Ecto neural progenitor cell (in vitro differentiated cells): ENCODE measurements at regions not wholly inside any gene's neighbourhood (a gene's known extent, or its start where the extent isn't known, plus 50 kb on each side); places are given as distances from the start of the nearest gene placed in this dataset.
"Not testable (repeated sequence)": the region's sequence is repeated elsewhere in the genome, so short reads cannot be mapped to it uniquely, and the experiment has no call there.

ENCODE experiments used
- DNase-seq: peaks from one replicate; pipeline ENCODE4 v3.0.0-alpha.2; 2018; ENCODE audit warnings: low spot score

GRCh38 chr1:101550581-101550980 is 313.8 kb downstream of the S1PR1 start:
- DNase-seq: no peak

DNA sequence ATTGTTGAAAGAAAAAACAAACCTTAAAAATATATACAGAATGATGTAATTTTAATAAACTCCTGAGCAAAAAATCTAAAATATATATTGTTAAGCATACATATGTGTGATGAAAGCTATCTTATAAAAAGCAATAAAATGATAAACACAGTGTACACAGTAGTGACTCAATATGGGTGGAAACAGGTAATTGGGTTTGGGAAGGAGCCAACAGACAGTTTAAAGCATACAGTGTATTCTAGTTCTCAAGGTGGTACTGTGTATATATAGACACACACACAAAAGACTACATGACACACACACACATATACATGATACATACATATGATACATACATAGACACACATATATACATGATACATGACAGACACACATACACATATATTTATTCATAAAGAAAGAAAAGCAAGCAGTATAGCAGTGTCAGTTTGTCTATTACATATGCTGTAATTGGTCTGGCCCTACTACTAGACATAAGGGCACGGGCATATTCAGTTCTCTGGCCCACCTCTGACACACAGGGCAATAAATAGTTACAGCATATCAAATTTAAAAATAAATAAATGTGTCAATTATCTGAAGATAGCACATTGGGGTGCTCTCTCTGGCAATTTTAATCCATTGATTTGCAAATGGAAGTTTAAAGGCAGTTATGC is 330.2 kb downstream of the S1PR1 start:
- DNase-seq: no peak

DNA sequence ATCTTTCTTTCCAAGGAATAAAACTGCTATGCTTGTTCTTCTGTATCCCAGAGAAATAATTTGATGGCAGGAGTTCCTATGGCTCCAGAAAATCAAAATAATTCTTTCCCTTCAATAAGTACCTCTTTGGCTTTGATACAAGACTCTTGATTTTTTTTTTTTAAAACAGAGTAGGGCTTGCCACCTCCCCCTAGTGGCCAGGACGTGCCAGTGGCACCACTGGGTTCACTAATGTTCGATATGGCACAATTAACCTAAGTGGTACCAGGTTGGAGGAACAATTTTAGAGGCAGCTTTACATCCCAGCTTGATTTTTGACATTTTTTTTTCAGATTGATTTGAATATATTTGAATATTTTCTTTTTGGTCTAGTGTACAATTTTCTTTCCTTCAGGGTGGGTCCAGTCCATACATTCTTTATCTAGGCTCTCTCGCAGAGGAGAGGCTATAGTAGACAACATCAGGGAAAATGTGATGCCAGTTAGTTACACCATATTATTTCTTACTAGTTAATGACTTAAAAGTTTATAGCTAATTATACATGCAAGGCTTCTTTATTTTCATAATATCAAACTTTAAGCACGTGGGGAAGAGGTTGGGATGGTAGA is 330.9 kb downstream of the S1PR1 start:
- DNase-seq: peak; percentile 46

- DNase-seq: no peak
Measured at GRCh38 chr1:101587741-101588140, 350.9 kb downstream of the S1PR1 start.

- DNase-seq: no peak
Measured at GRCh38 chr1:101588677-101589076, 351.9 kb downstream of the S1PR1 start.

DNA sequence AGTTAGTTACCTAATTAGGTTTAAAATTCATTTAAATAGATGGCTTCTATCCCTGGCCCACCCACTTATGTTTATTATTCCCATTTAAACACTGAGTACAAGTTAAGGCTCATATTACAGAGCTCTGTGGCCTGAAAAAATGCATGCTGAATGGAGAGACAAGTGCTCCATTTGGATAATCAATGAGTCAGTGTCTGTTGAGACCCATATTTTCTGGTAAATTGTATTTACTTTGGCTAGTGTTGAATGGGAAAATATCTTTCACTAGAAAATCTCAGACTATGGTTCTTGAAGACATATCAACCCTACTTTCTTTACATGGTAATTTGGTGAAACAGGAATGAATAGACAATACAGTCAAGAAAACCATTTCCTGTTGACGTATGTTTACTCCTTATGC is 356.0 kb downstream of the S1PR1 start:
- no peak for DNase-seq

DNA sequence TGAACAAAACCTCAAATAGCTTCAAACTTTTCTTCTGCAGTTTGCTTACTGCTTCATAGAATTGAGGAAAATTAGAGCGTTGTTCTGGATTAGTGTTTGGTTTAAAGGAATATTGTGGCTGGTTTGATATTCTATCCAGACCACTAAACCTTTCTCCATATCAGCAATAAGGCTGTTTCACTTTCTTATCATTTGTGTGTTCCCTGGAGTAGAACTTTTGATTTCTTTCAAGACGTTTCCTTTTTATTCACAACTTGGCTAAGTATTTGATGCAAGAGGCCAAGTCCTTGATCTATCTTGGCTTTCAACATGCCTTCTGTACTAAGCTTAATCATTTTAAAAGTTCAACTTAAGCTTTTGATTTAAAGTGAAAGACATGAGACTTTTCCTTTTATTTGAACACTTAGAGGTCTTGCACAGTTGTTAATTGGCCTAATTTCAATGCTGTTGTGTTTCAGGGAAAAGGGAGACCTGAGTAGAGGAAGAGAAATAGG is 359.1 kb downstream of the S1PR1 start:
- DNase-seq: no peak

- DNase-seq: not testable (repeated sequence)
Measured at GRCh38 chr1:101600615-101601014, 363.8 kb downstream of the S1PR1 start.

DNA sequence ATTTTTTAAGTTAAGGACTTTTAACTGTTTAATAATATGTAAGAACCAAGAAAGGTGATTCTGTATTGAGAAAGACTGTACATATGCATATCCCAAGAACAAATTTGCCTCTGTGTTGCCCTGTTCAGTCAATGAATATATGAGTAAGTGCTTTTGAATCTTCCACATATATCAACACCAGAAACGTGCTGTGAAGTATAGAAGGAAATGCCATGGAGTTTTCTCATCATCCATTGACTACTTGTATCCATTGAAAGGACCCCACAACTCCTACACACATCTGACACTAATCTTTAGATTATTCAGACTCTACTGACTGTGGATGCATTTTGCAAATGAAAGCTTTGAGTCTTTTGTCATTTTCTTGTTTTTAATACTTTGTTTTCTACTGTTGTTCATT is 366.9 kb downstream of the S1PR1 start:
- DNase-seq: no peak

DNA sequence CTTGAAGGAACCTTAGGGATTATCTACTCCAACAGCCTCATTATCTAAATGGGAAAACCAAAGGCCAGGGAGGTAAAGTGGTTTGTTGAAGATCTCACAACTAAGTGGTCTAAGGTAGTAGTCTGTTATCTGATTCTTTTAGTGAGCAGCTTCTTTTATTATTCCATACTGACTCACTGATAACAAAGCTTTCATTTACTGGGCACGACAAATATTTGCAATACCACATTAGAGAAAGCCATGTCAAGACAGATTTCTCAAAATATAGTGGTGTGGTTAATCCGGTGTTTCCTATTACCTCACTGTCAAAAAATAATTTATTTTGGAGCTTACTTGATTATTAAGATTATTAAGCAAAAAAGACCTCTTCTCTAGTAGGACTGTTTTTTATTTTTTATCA is 369.1 kb downstream of the S1PR1 start:
- DNase-seq: no peak

DNA sequence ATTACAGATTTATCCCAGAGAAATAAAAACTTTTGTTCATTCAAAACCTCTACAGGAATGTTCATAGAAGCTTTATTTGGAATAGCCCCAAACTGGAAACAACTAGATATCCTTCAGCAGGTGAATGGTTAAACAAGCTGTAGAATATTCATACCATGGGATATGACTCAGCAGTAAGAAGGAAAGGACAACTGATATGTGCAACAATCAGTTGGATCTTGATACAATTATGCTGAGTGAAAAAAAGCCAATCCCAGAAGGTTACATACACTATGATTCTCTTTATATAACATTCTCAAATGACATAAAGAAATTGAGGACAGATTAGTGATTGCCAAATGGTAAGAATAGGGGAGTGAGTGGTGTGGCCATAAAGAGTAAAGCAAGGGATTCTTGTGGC is 376.7 kb downstream of the S1PR1 start:
- DNase-seq: no peak

GRCh38 chr1:101618900-101619299 is 377.8 kb downstream of the OLFM3 start:
- DNase-seq: no peak

- no peak for DNase-seq
Measured at GRCh38 chr1:101632548-101633272, 364.0 kb downstream of the OLFM3 start.

DNA sequence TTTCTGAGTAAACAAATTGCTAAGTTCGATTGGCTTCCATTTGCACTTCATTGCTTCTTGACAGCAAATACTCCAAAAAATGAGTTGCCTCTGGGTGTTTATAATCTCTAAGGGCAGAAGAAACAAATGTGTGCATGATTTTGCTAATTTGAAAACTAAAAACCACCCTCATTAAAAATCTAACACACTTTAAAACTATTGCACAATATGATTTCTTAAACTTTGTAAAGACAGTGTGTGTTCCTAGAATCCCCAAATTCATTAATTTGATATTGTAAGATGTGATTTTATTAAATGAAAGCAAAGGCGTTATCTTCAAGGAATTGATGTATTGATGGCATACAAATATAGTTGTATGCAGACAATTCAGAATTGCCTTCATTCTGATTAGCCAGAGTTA is 350.9 kb downstream of the OLFM3 start:
- no peak for DNase-seq

DNA sequence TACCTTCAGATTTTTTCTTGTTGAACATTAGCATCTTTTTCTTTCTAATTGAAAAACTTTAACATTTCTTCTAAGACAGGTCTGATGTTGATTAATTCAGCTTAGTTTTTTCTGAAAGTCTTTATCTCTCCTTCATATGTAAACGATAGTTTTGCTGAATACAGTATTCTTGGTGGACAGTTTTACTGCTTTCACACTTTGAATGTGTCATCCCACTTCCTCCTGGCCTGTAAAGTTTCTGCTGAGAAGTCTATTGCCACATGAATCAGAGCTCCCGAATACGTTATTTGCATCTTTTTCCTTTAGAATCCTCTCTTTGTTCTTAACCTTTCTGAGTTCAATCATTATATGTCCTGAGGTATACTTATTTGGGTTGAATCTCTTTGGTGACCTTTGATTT is 344.2 kb downstream of the OLFM3 start:
- no peak for DNase-seq

GRCh38 chr1:101653482-101653946 is 343.2 kb downstream of the OLFM3 start:
- DNase-seq: peak; percentile 58

GRCh38 chr1:101664726-101665125 is 332.0 kb downstream of the OLFM3 start:
- DNase-seq: no peak

- DNase-seq: no peak
Measured at GRCh38 chr1:101667761-101668160, 329.0 kb downstream of the OLFM3 start.

DNA sequence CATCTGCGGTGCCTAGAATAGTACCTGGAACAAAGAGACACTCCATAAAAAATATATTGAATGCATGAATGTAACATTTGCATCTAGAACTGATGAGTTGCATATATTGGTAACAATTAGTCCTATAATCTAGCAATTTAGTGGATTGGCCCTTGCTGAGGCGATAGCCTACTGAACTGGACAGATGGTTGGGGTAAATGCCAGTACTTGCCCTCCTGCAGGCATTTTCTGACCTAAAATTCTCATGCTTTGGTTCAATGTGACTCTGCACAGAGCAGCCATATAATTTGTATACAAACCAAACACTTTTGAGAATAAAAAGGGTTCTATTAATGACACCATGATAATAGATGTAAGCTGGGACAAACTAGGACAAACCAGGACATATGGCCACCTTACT is 313.6 kb downstream of the OLFM3 start:
- no peak for DNase-seq

GRCh38 chr1:101683561-101683960 is 313.2 kb downstream of the OLFM3 start:
- DNase-seq: no peak

GRCh38 chr1:101697072-101697471 is 299.7 kb downstream of the OLFM3 start:
- no peak for DNase-seq

GRCh38 chr1:101698681-101699080 is 298.0 kb downstream of the OLFM3 start:
- no peak for DNase-seq

DNA sequence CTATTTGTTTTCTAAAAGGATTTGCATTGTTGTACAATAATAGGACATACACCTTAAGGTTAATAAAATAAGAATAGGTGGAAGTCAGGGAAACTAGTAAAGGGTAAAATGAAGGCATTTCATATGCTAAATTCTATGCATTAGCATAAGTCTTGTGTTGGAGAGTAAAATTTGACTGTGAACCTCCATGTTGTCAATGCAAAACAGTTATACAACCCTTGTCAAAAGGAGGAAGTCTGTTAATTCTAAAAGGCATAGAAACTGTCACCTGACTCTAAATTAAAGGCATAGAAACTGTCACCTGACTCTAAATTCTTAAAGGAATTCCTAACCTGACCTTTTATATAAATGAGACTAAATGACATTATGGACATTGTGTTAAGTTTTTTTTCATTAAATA is 291.8 kb downstream of the OLFM3 start:
- no peak for DNase-seq
